Parathyroid adenoma (tissue), 2 donors: ENCODE measurements at regions not wholly inside any gene's neighbourhood (a gene's known extent, or its start where the extent isn't known, plus 50 kb on each side); places are given as distances from the start of the nearest gene placed in this dataset.

ENCODE experiments used
- H2AFZ ChIP-seq: fragments of 300-600 bp; sonication (generic); one replicate; pipeline ENCODE4 v1.7.0; 2017; ENCODE audit warnings: antibody characterized with exemption, mild to moderate bottlenecking
- H3K27ac ChIP-seq: fragments of 300-600 bp; sonication (generic); one replicate; pipeline ENCODE4 v1.7.0; 2017
- H3K27me3 ChIP-seq: fragments of 300-600 bp; sonication (generic); one replicate; pipeline ENCODE4 v1.7.0; 2017; ENCODE audit warnings: low read length; ENCODE audit not compliant: control insufficient read depth, insufficient read depth
- H3K36me3 ChIP-seq: fragments of 300-600 bp; sonication (generic); one replicate; pipeline ENCODE4 v1.7.0; 2017; ENCODE audit warnings: low read length; ENCODE audit not compliant: control insufficient read depth, insufficient read depth
- H3K4me1 ChIP-seq: fragments of 300-600 bp; sonication (generic); one replicate; pipeline ENCODE4 v1.7.0; 2017; ENCODE audit warnings: control low read depth
- H3K4me2 ChIP-seq: fragments of 300-600 bp; sonication (generic); one replicate; pipeline ENCODE4 v1.7.0; 2017; ENCODE audit warnings: low read length
- H3K4me3 ChIP-seq: fragments of 300-600 bp; sonication (generic); one replicate; pipeline ENCODE4 v1.7.0; 2017; ENCODE audit warnings: low read depth, low read length
- H3K79me2 ChIP-seq: fragments of 300-600 bp; sonication (generic); one replicate; pipeline ENCODE4 v1.7.0; 2017; ENCODE audit warnings: control low read depth
- H3K9ac ChIP-seq: fragments of 300-600 bp; sonication (generic); one replicate; pipeline ENCODE4 v1.7.0; 2017; ENCODE audit warnings: mild to moderate bottlenecking
- H3K9me3 ChIP-seq: fragments of 300-600 bp; sonication (generic); one replicate; pipeline ENCODE4 v1.7.0; 2017; ENCODE audit warnings: low read length; ENCODE audit not compliant: control insufficient read depth
- TF ChIP-seq, protein P1 (sequence below): fragments of 300-600 bp; sonication (generic); IDR thresholded peaks from one replicate; pipeline ENCODE4 v1.7.0; 2017; ENCODE audit warnings: antibody characterized with exemption, mild to moderate bottlenecking
- donor health status: primary hyperparathyroidism.

- Histone ChIP-seq H3K9me3 (no peaks in the 10 kb centered on the region), H3K4me2 (no peak overlapping the region), H3K36me3 (no peaks in the 10 kb centered on the region), H2AFZ (no peak overlapping the region), H3K27me3 (no peaks in the 10 kb centered on the region), H3K4me1 (no peaks in the 10 kb centered on the region), H3K4me3 (no peak overlapping the region), H3K79me2 (no peaks in the 10 kb centered on the region), H3K27ac (no peak overlapping the region), H3K9ac (no peak overlapping the region)
- TF ChIP-seq, protein P1, sequence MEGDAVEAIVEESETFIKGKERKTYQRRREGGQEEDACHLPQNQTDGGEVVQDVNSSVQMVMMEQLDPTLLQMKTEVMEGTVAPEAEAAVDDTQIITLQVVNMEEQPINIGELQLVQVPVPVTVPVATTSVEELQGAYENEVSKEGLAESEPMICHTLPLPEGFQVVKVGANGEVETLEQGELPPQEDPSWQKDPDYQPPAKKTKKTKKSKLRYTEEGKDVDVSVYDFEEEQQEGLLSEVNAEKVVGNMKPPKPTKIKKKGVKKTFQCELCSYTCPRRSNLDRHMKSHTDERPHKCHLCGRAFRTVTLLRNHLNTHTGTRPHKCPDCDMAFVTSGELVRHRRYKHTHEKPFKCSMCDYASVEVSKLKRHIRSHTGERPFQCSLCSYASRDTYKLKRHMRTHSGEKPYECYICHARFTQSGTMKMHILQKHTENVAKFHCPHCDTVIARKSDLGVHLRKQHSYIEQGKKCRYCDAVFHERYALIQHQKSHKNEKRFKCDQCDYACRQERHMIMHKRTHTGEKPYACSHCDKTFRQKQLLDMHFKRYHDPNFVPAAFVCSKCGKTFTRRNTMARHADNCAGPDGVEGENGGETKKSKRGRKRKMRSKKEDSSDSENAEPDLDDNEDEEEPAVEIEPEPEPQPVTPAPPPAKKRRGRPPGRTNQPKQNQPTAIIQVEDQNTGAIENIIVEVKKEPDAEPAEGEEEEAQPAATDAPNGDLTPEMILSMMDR, result no peak
These were observed 161.6 kb upstream of the PRDX4 start for GRCh38 chrX:23505531-23506303.

DNA sequence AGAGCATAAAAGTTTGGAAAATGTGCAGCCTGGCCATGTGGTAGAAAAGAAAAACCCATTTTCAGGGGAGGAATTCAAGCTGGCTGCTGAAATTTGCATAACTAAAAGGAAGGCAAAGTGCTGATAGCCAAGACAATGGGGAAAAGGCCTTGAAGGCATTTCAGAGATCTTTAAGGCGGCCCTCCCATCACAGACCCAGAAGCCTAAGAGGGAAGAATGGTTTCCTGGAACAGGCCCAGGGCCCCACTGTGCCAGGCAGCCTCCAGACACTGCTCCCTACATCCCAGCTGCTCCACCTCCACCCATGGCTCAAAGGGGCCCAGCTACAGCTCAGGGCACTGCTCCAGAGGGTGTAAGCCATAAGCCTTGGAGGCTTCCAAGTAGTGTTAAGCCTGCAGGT, 158.0 kb upstream of the PRDX4 start:
- Histone ChIP-seq H3K4me3 (no peak overlapping the region), H3K9me3 (no peaks in the 10 kb centered on the region), H3K36me3 (no peaks in the 10 kb centered on the region), H3K79me2 (no peaks in the 10 kb centered on the region), H3K9ac (no peak overlapping the region), H3K27me3 (no peaks in the 10 kb centered on the region), H2AFZ (no peak overlapping the region), H3K4me2 (no peak overlapping the region), H3K4me1 (no peaks in the 10 kb centered on the region), H3K27ac (no peak overlapping the region)
- TF ChIP-seq, protein P1, result no peak

- Histone ChIP-seq H3K79me2 (no peaks in the 10 kb centered on the region), H3K9ac (no peak overlapping the region), H3K9me3 (no peaks in the 10 kb centered on the region), H3K27ac (no peak overlapping the region), H3K4me3 (no peak overlapping the region), H3K36me3 (no peaks in the 10 kb centered on the region), H3K4me1 (no peaks in the 10 kb centered on the region), H3K27me3 (no peaks in the 10 kb centered on the region), H2AFZ (no peak overlapping the region), H3K4me2 (no peak overlapping the region)
- TF ChIP-seq, protein P1, result no peak
These were observed 155.5 kb upstream of the PRDX4 start for GRCh38 chrX:23511793-23512192.

DNA sequence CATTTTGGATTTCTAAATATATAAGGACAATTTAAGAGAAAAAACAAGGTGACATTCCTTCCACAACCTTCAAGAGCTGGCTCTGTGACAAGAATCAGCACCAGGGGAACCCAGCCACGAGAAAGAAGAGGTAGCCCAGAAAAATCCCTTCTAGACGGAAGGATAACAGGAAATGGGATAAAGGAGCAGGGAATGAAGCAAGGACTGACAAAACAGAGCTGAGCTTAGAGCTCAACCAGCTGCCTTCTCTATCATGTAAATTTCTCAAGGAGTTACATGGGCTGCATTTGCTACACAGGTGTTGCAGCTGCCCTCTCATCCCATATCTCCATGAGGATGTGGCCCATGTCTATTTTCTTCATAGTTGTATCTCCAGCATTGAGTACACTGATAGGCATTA, 154.2 kb upstream of the PRDX4 start:
- H3K27me3 ChIP-seq, result no peaks in the 10 kb centered on the region
- H2AFZ ChIP-seq, result no peak overlapping the region
- TF ChIP-seq, protein P1, result no peak
- no peak overlapping the region for H3K4me2 ChIP-seq
- no peaks in the 10 kb centered on the region for H3K4me1 ChIP-seq
- H3K27ac ChIP-seq, result no peak overlapping the region
- H3K4me3 ChIP-seq, result no peak overlapping the region
- H3K9me3 ChIP-seq, result no peaks in the 10 kb centered on the region
- H3K9ac ChIP-seq, result no peak overlapping the region
- H3K79me2 ChIP-seq, result no peaks in the 10 kb centered on the region
- H3K36me3 ChIP-seq, result no peaks in the 10 kb centered on the region

DNA sequence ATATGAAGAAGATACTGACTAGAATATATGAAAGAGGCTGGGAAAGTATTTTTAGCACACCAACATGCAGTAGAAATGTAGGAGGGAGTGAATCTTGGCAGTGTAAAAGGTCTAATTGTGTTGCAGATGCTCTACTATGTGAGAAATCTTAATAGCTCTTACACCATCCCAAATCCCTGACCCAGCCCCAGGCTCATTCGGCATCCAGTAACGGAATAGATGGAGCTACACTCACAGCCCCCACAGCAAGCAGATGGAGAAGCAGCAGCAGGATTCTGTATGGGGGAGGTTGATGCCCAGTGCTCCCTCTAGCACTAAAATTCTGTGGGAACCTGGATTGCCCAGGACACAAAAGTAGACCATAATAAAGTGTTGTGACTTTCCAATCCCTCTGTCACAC, 153.2 kb upstream of the PRDX4 start:
- TF ChIP-seq, protein P1, result no peak
- Histone ChIP-seq H3K27me3 (no peaks in the 10 kb centered on the region), H3K9ac (no peak overlapping the region), H3K4me3 (no peak overlapping the region), H3K36me3 (no peaks in the 10 kb centered on the region), H3K27ac (no peak overlapping the region), H3K79me2 (no peaks in the 10 kb centered on the region), H2AFZ (no peak overlapping the region), H3K4me2 (no peak overlapping the region), H3K4me1 (no peaks in the 10 kb centered on the region), H3K9me3 (no peaks in the 10 kb centered on the region)
